GM18861 (cell line): ENCODE measurements at regions not wholly inside any gene's neighbourhood (a gene's known extent, or its start where the extent isn't known, plus 50 kb on each side); places are given as distances from the start of the nearest gene placed in this dataset.

Experiments
- ATAC-seq: cut with Tn5 transposase; IDR thresholded peaks from one replicate; pipeline ENCODE4 v1.9.1; 2021; ENCODE audit not compliant: unreplicated experiment

DNA sequence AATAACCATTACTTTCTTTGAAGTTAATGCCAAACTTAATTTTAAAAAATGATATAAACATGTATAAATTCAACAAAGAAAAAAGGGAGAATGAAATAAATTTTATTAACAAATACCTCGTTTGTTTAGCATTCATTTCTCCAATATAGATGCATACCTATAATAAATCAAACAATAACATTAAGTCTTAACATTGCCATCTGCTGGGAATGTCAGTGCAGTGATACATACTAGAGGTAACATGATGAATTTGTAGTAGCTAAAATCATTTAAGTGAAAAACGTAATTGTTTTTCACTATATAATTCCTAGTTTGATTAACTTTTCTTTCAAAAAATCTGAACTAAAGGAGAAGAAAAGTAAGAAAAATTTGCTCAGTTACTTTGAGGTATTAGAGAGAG is 340.2 kb upstream of the CBLB start:
- no peak for ATAC-seq

DNA sequence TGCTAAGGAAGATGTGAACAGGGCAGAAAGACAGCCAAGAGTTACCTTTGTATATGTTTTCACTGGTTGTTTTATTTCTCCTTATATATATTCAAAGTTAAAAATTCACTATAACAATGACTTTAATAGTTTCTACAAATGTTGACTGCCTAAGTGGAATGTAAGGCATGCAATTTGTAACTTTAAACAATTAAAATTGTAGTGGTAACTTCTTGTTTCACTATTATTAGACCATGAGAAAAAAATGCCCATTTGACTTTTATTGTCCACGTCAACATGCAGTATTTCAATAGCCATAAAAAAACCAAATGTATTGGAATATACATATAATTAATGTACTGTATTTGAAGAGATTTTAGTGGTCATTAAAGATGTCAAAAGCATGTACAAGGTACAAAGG is 340.7 kb upstream of the CBLB start:
- ATAC-seq = no peak

DNA sequence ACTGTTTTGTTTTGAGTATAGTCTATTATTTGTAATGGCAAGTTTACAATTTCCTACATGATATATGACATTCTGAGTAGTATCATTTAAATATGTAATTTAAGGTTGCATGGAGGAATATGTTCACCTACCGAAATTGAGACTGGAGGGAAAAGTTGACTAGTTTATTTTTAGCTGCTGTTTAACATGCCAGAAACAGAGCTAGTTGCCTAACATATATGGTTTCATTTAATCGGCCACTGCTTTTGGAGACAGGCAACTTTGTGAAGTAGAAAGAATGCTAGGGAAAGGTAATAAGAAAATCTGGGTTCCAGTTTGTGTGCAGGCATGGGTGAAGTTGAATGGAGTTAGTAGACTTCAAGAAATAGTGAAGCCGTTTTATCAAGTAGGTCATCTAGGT is 342.1 kb upstream of the CBLB start:
- ATAC-seq = no peak

DNA sequence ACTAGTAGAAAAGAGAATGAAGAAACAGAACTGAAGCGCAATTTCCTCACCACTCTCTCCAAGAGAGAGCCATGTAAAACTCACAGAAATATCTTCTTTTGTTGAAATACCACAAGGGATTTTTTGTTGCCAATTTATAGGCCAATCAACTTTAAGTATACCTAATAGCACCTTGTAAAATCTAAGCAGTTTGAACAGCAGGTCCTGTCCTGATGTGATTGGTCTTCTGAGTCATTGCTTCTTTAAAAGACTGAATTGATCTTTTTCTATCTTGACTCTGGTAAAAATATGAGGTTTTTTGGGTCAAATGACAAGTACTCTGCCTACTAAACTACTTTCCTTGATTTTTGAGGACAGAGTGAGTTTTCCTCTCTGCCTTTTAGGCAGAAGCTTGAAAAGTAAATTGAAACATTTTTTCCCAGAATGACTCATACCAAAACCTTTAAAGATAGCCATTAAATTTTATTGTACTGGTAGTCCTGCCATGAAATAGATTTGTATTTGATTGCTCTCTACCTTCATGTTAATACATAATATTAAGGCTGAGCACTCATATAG is 343.9 kb upstream of the CBLB start:
- ATAC-seq = no peak

DNA sequence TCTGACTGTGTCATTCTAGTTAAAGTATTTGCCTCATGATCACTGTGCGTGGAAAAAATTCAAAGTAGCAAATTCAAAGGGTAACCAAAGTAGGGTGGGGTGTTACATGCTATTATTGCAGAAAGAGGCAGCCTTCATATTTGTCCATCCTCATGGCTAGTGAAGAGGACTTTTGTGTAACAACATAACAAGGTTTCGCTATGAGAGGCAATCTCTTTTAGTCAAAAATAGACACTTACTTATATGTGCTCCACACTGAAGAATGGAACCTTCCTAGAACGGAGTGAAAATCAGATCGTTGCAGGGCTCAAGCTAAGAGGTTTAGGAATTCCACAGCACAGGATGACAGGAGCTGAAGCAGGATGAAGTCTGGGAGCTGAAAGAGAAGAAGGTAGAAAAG is 345.1 kb upstream of the CBLB start:
- ATAC-seq = no peak

DNA sequence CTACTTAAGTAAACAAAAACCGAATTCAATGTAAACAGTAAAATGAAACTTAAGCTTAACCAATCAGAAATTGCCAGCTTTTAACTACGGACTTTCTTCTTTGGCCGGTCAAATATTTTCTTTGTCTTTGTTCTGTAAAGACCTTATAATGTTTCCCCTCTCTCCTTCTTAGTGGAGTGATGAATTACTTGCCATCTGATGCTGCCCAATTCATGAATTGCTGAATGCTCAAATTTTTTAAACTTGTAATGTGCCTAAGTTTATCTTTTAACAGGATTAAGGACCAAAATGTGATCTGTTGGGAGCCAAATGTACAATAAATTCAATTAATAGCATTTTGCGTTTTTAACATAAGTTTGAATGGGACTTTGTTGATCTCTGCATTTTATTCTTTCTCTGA is 345.8 kb upstream of the CBLB start:
- no peak for ATAC-seq

DNA sequence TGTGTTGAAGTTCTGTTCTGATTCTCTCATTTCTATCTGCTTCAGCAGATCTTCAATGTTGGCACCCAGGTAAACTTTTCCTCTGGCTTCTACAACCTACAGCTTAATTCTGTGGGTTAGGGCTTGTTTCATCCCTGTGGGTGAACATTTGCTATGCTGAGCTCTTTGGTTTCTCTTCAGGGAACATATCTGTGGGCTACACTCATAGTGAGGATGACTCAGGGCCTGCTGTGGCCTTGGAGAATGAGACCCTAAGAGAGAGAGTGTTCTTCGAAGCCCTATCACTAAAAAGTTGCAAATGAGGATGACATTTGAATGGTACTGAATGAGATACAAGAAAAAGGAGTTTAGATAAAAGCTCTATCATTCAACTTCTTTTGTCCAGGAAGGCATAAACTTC is 346.2 kb upstream of the CBLB start:
- ATAC-seq = no peak

DNA sequence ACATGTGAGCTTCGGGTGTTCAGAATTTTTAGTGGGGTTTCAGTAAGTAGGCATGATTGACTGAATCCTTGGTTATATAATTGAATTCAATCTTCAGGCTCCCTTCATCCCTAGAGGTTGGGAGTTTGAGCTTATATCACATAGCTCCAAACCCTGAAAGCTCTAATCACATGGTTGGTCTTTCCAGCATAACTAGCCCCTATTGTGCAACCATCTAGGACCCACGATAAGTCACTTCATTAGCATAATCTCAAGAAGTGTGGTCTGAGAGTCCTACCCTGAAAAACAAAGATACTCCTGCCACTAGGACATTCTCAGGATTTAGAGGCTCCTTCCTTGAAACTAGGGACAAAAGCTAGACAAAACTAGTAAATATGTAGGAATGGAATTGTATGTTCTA is 348.9 kb upstream of the CBLB start:
- no peak for ATAC-seq

DNA sequence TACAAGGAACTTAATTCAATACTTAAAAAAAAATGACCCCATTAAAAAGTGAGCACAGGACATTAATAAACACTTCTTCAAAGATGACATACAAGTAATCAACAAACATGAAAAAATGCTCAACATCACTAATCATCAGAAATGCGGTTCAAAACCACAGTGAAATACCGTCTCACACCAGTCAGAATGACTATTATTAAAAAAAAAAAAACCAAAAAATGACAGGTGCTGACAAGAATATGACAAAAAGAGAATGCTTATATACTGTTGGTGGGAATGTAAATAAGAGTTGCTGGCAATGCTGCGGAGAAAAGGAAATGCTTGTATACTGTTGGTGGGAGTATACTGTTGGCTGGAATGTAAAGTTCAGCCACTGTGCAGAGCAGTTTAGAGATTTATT is 358.3 kb upstream of the CBLB start:
- ATAC-seq = no peak

DNA sequence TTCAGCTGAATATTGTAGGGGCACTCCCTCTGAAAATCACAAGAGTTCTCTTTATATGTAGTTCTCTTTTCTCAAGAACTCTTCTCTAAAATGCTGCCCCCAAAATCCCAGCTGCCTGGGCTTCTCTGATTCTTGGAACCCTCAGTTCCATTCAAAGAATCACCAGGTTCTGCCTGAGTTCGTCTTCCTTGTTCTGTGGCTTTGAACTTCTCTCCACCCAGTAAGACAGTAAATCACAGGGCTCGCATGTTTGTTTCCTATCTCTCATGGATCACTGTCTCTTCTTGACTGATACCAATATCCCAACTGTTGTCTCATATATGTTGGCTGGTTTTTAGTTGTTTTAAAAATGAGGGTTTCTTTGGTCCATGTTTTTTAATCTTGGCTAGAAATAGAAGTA is 359.5 kb upstream of the CBLB start:
- ATAC-seq = no peak

DNA sequence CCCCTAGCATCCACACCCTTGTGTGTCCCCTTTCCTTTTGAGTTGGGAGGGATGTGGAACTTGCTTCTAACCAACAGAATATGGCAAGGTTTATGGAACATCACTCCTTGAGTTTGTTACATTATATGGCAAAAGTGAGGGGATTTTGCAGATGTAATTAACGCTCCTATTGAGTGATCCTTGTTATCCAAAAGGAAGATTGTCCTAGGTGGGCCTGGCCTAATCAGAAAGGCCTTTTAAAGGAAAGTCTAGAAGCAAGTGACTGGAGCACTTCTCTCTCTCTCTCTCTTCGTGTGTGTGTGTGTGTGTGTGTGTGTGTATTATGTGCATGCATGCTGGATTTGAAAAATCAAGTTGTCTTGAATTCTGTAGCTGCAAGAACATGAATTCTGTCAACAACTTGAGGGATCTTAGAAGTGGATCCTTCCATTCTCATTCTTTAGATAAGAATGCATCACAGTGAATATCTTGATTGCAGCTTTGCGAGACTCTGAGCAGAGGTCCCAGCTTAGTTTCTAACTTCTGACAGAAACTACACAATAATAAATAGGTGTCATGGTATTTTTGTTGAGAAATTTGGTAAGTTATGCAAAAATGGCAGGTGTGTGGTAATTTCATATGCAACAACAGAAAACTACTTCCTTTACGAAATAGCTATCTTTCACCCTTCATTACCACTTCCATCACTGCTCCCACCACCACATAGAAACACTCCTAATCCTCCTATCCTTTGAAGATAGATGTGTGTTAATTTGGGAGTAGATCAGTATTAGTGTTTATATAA is 360.9 kb upstream of the CBLB start:
- no peak for ATAC-seq

DNA sequence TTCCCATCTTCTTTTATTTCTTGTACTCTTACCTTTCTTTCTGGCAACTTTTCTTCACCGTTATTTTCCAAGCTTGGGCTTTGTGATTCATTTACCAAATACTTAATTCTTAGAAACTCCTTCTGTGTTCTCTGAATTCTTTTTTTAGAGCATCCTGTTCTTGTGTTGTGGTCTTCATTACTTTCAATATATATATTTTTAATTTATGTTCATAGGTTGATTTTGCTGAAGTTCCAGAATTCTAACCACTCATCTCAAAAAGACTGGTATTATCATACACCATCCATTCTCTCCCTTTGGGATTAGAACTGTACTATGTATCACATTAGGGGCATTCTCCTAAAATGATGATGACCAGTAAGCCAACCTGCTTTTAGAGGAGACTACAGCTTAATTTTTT is 362.3 kb upstream of the CBLB start:
- no peak for ATAC-seq

DNA sequence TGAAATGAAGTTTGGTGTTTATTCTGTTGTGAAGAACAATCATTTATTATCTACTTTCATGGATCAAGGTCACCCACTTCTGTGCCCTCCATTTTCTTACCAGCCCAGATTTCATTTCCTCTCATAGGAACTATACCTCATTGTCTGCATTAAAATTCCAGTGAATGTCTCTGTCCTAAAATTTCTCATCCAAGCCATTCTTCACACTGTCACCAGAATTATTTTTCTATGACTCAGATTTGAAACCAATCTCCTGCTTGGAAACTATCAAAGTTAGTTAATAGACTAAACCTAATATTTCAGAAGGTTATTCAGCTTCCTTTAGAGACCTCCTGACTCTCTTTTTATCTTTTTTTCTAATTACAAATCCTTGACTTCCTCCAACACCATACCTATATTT is 364.1 kb upstream of the CBLB start:
- ATAC-seq = no peak

DNA sequence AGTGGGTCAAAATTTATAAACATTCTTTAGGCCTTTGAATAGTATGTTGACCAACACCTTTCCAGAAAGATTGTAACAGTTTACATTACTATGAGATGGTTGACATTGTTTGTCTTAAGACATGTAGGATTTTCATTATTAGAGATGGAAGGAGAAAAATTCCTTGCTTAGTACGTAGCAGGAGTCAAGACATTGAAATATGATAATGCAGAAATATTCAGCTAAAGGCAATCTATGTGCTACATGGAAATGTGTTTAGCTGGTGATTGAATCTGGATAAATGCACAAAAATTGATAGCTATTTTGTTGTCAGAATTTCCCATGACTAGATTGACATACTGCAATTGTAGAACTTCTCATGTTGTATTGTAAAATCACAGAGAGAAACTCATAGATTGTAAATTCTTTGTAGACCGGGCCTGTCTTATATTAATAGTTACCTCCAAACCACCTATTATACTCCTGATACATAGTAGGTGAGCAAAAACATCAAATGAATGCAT is 370.4 kb upstream of the CBLB start:
- no peak for ATAC-seq

DNA sequence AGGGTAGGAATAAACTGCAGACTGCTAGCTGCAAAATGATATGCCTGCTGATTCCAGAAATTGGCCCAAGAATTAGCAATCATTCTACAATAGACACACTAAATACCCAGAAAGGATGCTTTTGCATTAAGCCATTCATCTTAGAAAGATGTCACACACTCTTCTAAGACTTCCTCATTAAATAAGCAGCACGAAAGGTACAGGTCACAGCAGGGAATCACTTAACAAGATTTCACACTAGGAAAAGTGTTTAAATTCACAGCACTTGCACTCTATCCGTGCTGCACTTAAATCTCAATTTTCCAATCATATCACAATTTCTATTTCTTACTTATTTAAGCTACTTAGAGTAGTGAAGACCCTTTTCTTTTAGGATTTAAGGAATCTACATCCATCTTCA is 372.8 kb upstream of the CBLB start:
- no peak for ATAC-seq

DNA sequence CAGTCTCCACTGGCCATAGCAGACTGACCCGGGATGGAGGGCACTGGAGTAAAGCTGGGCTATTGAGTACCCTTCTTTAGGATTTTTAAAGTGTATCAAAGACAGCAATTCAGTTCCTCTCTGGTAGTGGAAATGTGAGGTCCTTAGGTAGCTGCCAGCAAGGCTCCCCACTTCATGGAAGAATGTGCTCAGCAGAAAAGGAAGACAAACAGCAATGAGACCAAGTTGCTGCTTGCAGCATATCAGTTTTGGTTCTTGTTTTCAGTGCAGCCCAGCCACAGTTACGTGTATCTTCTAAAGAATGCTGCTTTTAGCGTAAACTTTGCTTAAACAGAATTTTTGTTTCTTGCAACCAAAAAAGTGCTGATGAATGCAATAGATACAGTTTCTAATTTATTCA is 374.0 kb upstream of the CBLB start:
- no peak for ATAC-seq

DNA sequence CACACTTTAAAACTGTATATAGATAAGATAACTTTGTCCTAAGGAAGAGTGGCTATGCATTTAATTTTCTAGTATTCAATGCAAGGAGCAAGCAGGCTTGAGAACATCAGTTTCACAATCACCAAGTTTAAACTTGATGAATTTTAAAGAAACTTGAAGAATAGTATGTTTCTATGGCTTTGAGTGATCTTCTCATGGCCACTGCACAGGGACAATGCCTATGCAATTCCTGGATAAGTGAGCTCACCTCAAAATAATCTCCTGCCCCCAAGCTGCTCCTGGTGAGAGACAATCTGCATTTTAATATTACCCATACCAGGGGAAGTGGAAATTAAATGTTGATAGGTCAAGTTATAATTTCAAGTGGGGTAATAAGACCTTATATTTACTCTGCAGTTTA is 376.6 kb upstream of the CBLB start:
- no peak for ATAC-seq

DNA sequence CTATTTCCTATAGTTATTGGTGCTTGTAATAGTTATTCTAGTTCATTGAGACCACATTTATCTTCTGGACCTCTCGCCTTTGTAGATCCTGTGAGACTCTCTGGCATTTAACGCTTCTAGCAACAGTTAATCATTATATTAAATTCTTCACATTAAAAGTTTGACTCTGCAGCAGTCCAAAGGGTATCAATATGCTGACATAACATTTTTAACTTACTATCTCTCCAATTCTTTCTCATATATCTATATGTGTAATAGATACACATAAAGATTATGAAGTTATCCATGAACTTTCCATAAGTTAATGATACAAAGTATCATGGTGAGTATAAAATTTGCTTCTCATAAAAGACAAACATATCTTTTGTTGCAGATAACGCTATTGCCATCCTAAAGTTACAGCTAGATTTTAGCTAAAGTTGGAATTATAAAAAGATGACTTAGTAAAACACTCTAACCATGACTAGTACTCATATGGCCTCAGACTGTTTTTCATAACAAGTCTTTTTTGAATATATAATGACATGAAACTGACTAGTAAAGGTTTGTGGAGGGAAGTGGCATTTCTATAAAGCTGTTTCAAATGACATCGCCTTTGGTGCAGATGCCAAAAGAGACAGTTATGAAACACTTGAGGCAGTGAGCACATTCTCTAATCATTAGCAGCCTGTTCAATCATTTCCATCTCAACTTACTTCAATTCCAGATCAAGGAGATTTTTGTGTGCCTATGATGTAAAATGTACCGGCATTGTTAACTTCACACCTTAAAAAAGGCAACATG is 379.3 kb upstream of the CBLB start:
- peak; percentile 71 for ATAC-seq

DNA sequence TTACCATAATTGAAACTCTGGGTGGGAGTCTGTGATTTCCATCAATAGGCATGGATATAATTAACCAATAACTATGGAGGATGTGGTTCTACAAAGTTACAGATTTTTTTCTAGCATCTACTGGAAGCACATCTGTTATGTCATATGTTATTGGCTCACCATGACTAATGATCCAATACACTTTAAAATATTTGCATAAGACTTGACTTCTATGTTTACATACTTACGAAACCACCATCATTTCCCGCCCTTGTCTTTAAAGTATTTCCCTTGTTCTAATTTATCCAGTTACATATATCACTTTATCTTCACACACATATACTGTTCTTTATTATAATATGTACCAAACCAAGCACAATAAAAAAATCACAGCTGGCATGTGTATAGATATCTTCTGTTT is 380.3 kb upstream of the CBLB start:
- ATAC-seq = no peak

DNA sequence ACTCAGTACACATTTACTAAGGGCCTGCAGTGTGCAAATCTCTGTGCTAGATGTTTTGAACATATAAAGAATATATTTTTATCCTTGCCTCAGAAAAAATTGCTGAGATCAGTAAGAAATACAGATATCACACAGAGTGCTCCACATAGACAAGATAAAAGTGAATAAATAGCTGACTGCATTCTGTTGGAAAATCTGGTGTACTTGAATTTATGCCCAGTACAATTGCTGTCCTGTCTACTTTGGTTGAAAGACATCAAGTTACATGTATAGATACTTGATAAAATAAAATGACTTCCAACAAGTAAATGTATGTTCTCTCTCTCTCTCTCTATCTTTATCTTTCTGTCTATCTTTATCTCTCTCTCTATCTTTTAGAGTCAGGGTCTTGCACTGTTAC is 381.2 kb upstream of the CBLB start:
- ATAC-seq = no peak

DNA sequence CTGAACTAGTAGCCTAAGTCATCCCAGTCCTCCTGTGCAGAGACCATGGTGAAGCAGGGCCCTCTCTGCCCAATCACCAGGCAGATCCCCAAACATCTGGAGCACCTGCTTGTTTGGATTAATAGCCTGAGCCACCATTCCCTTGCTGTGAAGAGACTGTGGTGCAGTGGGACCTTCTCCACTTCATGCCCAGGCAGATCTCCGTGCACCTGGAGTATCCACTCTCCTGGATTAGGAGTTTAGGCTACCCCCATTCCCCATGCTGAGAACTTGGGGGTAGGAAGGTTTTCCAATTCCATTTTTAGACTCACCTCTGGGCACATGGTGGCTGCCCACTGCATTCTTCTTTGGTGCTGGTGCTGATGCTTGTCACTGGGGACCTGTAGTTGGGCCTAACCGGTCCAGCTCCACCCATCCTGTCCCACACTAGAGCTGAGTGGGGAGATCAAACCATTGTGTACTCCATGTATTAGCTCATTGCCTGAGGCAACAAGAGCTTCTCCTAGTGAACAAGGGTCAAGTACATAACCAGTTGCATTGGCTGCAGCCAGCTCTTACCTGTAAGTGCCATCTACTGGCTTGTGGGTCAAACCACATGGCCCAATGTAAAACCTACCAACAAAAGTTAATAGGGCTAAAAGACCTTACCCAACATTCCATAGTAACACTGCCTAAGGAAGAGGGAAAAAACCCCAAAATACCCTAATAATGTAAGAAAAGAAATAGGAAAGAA is 382.5 kb upstream of the CBLB start:
- ATAC-seq = no peak

DNA sequence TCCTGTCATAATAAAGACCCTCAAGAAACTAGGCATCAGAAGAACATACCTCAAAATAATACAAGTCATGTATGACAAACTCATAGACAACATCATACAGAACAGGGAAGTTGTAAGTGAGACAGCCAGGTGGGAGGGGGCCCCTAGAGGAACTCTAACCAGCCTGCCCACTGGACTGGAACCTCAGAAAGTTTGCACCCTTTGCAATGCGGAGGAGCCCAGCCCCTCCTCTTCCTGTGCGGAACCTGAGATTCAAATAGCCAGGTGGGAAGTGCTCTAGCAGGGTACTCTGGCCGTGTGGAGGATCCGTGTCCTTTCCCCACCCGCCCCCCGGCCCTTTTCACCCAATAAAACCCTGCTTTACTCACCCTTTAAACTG is 387.0 kb upstream of the CBLB start:
- peak; percentile 91 for ATAC-seq
